Keratinocyte (primary cell): ENCODE measurements at regions not wholly inside any gene's neighbourhood (a gene's known extent, or its start where the extent isn't known, plus 50 kb on each side); places are given as distances from the start of the nearest gene placed in this dataset.

ENCODE experiments used
- DNase-seq: peaks from one replicate; pipeline ENCODE4 v3.0.0-alpha.2; 2011; ENCODE audit warnings: low read depth, missing footprints, low spot score
- FAIRE-seq: peaks from 2 replicates; lab custom pipeline; 2011; peaks lifted over from hg19 to GRCh38; lab: Jason Lieb, UNC
- H2AFZ ChIP-seq: 2 replicates; pipeline ENCODE4 v1.6.0; 2012; ENCODE audit warnings: low read length, control low read depth, inconsistent platforms; ENCODE audit not compliant: control insufficient read depth
- H3K27ac ChIP-seq: 2 replicates; pipeline ENCODE4 v1.5.1; 2011; ENCODE audit warnings: low read length; ENCODE audit not compliant: control insufficient read depth, insufficient read depth
- H3K27me3 ChIP-seq: 3 replicates; pipeline ENCODE4 v1.6.0; 2011; ENCODE audit warnings: low read length; ENCODE audit not compliant: control insufficient read depth, insufficient read depth; ENCODE audit errors: extremely low read depth
- H3K36me3 ChIP-seq, 2 experiments: 2 replicates in 1 of 2; 3 replicates in 1 of 2; pipeline ENCODE4 v1.5.1; 2011; ENCODE audit warnings: low read length in 2 of 2, mild to moderate bottlenecking in 1 of 2; ENCODE audit not compliant: control insufficient read depth in 2 of 2, insufficient read depth in 2 of 2; ENCODE audit errors: extremely low read depth in 1 of 2
- H3K4me1 ChIP-seq: 3 replicates; pipeline ENCODE4 v1.5.1; 2011; ENCODE audit warnings: low read length; ENCODE audit not compliant: control insufficient read depth, insufficient read depth; ENCODE audit errors: extremely low read depth
- H3K4me2 ChIP-seq: 3 replicates; pipeline ENCODE4 v1.6.0; 2011; ENCODE audit warnings: low read depth, low read length; ENCODE audit not compliant: control insufficient read depth, insufficient read depth; ENCODE audit errors: extremely low read depth
- H3K4me3 ChIP-seq, 3 experiments: fragments of 200-600 bp in 1 of 3; sonication (generic) in 1 of 3; 2 replicates in 2 of 3; 3 replicates in 1 of 3; pipeline ENCODE4 v1.5.1; 2011 to 2016; ENCODE audit warnings: low read length in 3 of 3, mild to moderate bottlenecking in 3 of 3, control low read depth in 2 of 3, inconsistent platforms in 1 of 3, low read depth in 1 of 3, mixed read lengths in 1 of 3, mixed run types in 1 of 3, moderate library complexity in 1 of 3; ENCODE audit not compliant: control insufficient read depth in 2 of 3, insufficient read depth in 2 of 3; ENCODE audit errors: extremely low read depth in 1 of 3
- H3K79me2 ChIP-seq: 2 replicates; pipeline ENCODE4 v1.6.0; 2012; ENCODE audit warnings: low read length; ENCODE audit not compliant: control insufficient read depth, insufficient read depth
- H3K9ac ChIP-seq: 3 replicates; pipeline ENCODE4 v1.6.0; 2011; ENCODE audit warnings: low read length; ENCODE audit not compliant: control insufficient read depth, insufficient read depth; ENCODE audit errors: extremely low read depth
- H3K9me1 ChIP-seq: 3 replicates; pipeline ENCODE4 v1.6.0; 2011; ENCODE audit warnings: low read length; ENCODE audit not compliant: control insufficient read depth, insufficient read depth; ENCODE audit errors: extremely low read depth
- H3K9me3 ChIP-seq: 2 replicates; pipeline ENCODE4 v1.5.1; 2012; ENCODE audit warnings: low read depth, low read length; ENCODE audit not compliant: control insufficient read depth
- H4K20me1 ChIP-seq: 3 replicates; pipeline ENCODE4 v1.6.0; 2011; ENCODE audit warnings: low read length; ENCODE audit not compliant: control insufficient read depth, insufficient read depth; ENCODE audit errors: extremely low read depth
- EZH2 ChIP-seq: IDR thresholded peaks from one replicate; pipeline ENCODE4 v1.6.1; 2012; ENCODE audit warnings: inconsistent platforms, mild to moderate bottlenecking, low read length, moderate library complexity
- dilution Hi-C: fragments of 300-500 bp; cut with MboI; formaldehyde crosslinking; loops from one replicate; pipeline ENCODE4 v1.7.0; 2020; ENCODE audit warnings: low sequenced_read_pairs; ENCODE audit not compliant: extremely low pct_ligation_motif_present
- TF ChIP-seq, protein P1 (sequence below), 3 experiments: IDR thresholded peaks in 1 of 3; conservative IDR thresholded peaks in 1 of 3; optimal IDR thresholded peaks in 1 of 3; 2 replicates in 2 of 3; 3 replicates in 1 of 3; pipeline versions ENCODE3 to v1.5.1; 2011; ENCODE audit warnings: low read length in 3 of 3, mild to moderate bottlenecking in 3 of 3, moderate library complexity in 2 of 3, control low read depth in 1 of 3, inconsistent platforms in 1 of 3; ENCODE audit not compliant: insufficient read depth in 2 of 3; ENCODE audit errors: extremely low read depth in 1 of 3

- Histone ChIP-seq H3K9me3 (peaks cover 2% of the 10 kb centered on the region), H3K27me3 (no peaks in the 10 kb centered on the region), H3K27ac (no peak overlapping the region), H4K20me1 (no peaks in the 10 kb centered on the region), H3K4me2 (no peak overlapping the region), H3K4me1 (no peaks in the 10 kb centered on the region), H3K79me2 (no peaks in the 10 kb centered on the region), H3K36me3 (no peaks in the 10 kb centered on the region), H3K4me3 (no peak overlapping the region), H2AFZ (no peak overlapping the region), H3K9me1 (no peaks in the 10 kb centered on the region), H3K9ac (no peak overlapping the region)
- dilution Hi-C loops = no loop called here
- no peak for DNase-seq
- TF ChIP-seq, protein P1, sequence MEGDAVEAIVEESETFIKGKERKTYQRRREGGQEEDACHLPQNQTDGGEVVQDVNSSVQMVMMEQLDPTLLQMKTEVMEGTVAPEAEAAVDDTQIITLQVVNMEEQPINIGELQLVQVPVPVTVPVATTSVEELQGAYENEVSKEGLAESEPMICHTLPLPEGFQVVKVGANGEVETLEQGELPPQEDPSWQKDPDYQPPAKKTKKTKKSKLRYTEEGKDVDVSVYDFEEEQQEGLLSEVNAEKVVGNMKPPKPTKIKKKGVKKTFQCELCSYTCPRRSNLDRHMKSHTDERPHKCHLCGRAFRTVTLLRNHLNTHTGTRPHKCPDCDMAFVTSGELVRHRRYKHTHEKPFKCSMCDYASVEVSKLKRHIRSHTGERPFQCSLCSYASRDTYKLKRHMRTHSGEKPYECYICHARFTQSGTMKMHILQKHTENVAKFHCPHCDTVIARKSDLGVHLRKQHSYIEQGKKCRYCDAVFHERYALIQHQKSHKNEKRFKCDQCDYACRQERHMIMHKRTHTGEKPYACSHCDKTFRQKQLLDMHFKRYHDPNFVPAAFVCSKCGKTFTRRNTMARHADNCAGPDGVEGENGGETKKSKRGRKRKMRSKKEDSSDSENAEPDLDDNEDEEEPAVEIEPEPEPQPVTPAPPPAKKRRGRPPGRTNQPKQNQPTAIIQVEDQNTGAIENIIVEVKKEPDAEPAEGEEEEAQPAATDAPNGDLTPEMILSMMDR (optimal IDR thresholded peaks at IDR 0.05 in 1 of 3, IDR thresholded peaks at IDR 0.05 in 1 of 3, conservative IDR thresholded peaks at IDR 0.05 in 1 of 3; ENCODE audit: extremely low read depth in 1 of 3, insufficient read depth in 2 of 3, low read length in 3 of 3) = no peak
- TF ChIP-seq EZH2 = no peak
- FAIRE-seq = no peak
Observed at GRCh38 chr20:20967564-20968184, 138.5 kb downstream of the LINC00237 start.

DNA sequence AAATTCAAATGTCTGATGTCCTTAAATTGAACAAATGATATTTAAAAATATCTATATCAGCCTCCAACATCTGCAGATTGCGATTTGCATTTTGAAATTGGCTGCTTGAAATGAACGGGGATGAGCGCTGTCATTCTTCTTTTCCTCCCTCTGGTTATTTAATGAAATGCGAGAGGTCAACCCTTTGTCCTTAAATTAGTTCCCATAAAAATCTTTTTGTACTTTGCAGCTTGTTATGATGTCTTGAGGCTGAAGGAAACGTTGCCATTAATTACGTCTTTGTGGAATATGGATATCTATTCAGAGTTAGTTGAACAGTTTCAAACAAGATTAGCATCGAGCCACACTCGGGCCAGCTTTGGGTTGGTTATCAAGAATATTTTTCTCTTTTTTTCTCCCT, 140.0 kb downstream of the LINC00237 start:
- H3K9ac ChIP-seq = no peak overlapping the region
- dilution Hi-C loops = no loop called here
- H3K9me1 ChIP-seq = no peaks in the 10 kb centered on the region
- H3K27me3 ChIP-seq = no peaks in the 10 kb centered on the region
- H4K20me1 ChIP-seq = no peaks in the 10 kb centered on the region
- TF ChIP-seq, protein P1 (optimal IDR thresholded peaks at IDR 0.05 in 1 of 3, IDR thresholded peaks at IDR 0.05 in 1 of 3, conservative IDR thresholded peaks at IDR 0.05 in 1 of 3; ENCODE audit: extremely low read depth in 1 of 3, insufficient read depth in 2 of 3, low read length in 3 of 3) = no peak
- TF ChIP-seq EZH2 = no peak
- H3K27ac ChIP-seq = no peak overlapping the region
- no peak overlapping the region for H3K4me3 ChIP-seq
- no peaks in the 10 kb centered on the region for H3K79me2 ChIP-seq
- no peak for FAIRE-seq
- no peak overlapping the region for H2AFZ ChIP-seq
- H3K9me3 ChIP-seq = peaks cover 2% of the 10 kb centered on the region
- no peaks in the 10 kb centered on the region for H3K4me1 ChIP-seq
- H3K36me3 ChIP-seq = no peaks in the 10 kb centered on the region
- H3K4me2 ChIP-seq = no peak overlapping the region
- no peak for DNase-seq
